GF-D8 (cell line): ENCODE measurements at regions not wholly inside any gene's neighbourhood (a gene's known extent, or its start where the extent isn't known, plus 50 kb on each side); places are given as distances from the start of the nearest gene placed in this dataset.

Experiments
- DNase-seq: peaks from one replicate; lab custom pipeline; 2025; lab: John Stamatoyannopoulos, UW

GRCh38 chr4:120198411-120198810 is 131.8 kb upstream of the MAD2L1 start:
- DNase-seq = no peak

GRCh38 chr4:120177603-120178002 is 111.0 kb upstream of the MAD2L1 start:
- no peak for DNase-seq

DNA sequence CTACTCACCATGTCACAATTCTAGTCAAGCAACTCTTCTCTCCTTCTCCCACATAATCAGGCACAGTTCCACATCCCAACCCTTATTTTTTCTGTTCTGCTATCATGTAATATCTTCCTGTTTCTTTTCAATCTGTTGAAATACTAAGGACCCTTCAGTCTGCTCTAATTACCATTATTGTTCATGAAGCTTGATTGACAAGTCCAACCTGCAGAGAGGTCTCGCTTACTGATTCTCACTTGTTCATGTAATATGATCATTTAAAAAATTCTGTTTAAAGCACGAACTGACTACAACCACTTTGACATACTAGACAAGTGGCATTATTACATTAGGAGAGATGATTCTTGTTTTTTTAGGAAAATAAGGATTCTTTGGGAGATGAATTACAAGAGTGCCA is 108.6 kb upstream of the MAD2L1 start:
- no peak for DNase-seq

GRCh38 chr4:120163895-120164294 is 97.2 kb upstream of the MAD2L1 start:
- DNase-seq = no peak

GRCh38 chr4:120158841-120159463 is 92.3 kb upstream of the MAD2L1 start:
- no peak for DNase-seq

GRCh38 chr4:120158046-120158445 is 91.4 kb upstream of the MAD2L1 start:
- DNase-seq = no peak

- DNase-seq = no peak
These were observed 89.6 kb upstream of the MAD2L1 start for GRCh38 chr4:120156120-120156718.

DNA sequence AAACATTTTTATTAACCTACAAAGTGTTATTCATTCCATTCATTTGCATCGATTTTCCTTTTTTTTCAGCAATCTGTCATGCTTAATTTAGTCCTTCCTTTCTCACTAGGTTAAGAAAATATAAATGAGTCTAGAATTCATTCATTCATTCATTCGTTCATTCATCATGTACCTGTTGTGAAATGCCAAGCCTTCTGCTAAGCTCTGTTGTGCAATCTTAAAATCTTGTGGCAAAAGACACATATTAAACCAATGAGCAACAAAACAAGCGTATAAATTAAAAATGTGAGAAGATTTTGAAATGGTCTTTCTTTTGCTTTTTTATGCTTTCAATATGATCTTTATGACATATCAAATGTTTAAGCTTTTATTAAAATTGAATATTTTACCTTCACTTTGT is 88.6 kb upstream of the MAD2L1 start:
- DNase-seq = no peak

DNA sequence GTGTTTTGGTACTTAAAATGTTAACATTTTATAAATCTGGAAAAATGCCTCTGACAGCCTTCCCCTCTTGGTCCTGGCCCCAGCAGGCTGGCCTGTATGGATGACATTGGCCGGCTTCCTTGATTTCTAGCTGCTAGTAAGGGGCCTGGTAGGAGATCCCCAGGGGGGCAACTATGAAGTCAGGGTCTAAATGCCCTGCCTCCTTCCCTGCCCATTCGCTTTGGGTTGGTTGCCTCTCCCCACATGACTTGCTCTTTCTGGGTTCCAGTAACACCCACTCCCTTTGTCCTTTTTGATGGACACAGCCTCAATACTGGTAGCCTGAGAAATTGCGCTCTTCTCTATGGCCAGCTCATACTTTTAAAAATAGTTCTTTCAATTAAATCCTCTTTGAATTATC is 78.0 kb upstream of the MAD2L1 start:
- no peak for DNase-seq

DNA sequence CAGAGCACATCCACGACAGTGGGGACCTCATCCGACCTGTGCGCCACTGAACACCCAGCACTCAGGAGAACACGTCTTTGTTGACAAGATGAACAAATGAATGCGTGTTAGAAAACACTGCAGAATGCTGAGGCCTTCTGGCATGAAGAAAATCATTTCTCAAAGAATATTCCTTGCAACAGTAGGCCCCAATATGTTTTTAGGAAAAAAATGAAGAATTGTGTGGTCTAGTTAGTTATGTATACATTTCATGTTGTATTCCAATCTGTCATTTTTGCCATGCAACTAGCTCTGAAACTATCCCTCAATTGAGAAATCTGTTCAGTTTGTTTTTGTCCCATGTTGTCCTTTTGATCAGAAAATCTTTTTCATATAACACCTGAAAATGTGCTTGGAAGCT is 77.4 kb upstream of the MAD2L1 start:
- no peak for DNase-seq

- no peak for DNase-seq
These were observed 72.7 kb upstream of the MAD2L1 start for GRCh38 chr4:120139392-120139791.

GRCh38 chr4:120132935-120133334 is 66.3 kb upstream of the MAD2L1 start:
- DNase-seq = peak; percentile 11

GRCh38 chr4:120130786-120131185 is 64.1 kb upstream of the MAD2L1 start:
- no peak for DNase-seq
